ENCODE measurements at regions not wholly inside any gene's neighbourhood (a gene's known extent, or its start where the extent isn't known, plus 50 kb on each side); places are given as distances from the start of the nearest gene placed in this dataset.
A peak's percentile ranks its signal among the peaks of the same experiment; 100 is the strongest.

DNA sequence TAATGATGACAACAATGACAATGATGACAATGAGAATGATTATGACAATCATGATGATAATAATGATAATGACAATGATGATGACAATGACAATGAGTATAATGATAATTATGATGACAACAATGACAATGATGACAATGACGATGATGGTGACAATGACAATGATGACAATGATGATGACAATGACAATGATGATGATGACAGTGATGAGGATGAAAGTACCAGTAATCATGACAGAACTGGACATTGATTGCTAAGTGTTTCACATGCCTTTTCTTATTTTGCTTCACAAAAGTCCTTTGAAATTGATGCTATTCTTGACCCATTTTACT, 1106.0 kb upstream of the AUTS2 start:
- Histone ChIP-seq H3K27me3 (ENCODE audit: control insufficient read depth, insufficient read depth, low read length) (no peaks in the 10 kb centered on the region), H3K9me3 (ENCODE audit: control insufficient read depth, insufficient read depth, low read length) (no peaks in the 10 kb centered on the region), H3K36me3 (ENCODE audit: control insufficient read depth, insufficient read depth, low read length) (no peaks in the 10 kb centered on the region), H3K4me1 (ENCODE audit: control insufficient read depth, insufficient read depth, low read length) (no peaks in the 10 kb centered on the region), H3K27ac (ENCODE audit: low read depth, low read length) (no peak overlapping the region), H3K4me3 (ENCODE audit: low read depth, low read length) (no peak overlapping the region)
- no peak for DNase-seq (ENCODE audit: low read depth in 4 of 6, low spot score in 6 of 6)
- 78% methylated on average over 1 of the region's 1 CpG for WGBS (ENCODE audit: insufficient coverage)

DNA sequence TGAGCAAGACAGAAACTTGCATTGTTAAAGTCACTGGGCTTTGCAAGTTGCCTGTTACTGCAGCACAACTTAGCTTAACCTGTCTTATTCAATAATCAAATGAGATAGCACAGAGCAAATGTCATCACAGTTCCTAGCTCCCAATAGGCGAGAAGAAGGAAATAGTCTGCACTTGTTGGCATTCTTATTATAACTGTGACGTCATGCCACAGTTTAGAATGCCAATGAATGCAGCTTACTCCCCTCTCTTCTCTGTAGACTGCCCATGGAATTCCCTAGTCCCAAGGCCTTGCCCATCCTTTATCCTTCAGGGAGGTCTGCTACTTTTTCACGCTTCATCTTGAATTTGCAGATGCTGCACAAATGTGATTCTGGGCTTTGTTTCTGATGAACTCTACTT, 1094.9 kb upstream of the AUTS2 start:
- Histone ChIP-seq H3K27ac (ENCODE audit: low read depth, low read length) (no peak overlapping the region), H3K4me3 (ENCODE audit: low read depth, low read length) (no peak overlapping the region), H3K27me3 (ENCODE audit: control insufficient read depth, insufficient read depth, low read length) (no peaks in the 10 kb centered on the region), H3K4me1 (ENCODE audit: control insufficient read depth, insufficient read depth, low read length) (peaks cover 6% of the 10 kb centered on the region), H3K9me3 (ENCODE audit: control insufficient read depth, insufficient read depth, low read length) (no peaks in the 10 kb centered on the region), H3K36me3 (ENCODE audit: control insufficient read depth, insufficient read depth, low read length) (no peaks in the 10 kb centered on the region)
- no peak for DNase-seq (ENCODE audit: low read depth in 4 of 6, low spot score in 6 of 6)
- WGBS (ENCODE audit: insufficient coverage): 89% methylated on average over 2 of the region's 3 CpGs

DNA sequence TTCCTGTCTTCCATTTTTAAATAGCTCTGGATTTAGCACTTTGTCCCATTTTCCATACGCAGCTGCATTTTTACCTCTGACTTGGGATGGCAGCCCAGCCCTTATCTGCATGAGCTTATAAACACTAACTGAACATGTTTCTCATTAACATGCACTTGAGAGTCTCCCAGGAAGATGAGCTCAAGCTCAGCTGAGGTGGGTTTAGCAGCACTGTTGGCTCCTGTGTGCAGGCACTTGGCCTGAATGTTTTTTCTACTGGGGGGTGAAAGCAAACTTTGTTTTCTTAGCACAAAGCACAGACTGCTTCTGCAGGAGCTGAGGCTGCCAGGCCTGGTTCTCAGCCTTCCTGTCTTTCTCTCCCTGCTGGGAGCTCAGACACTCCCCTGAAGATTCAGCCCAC, 1093.6 kb upstream of the AUTS2 start:
- WGBS (ENCODE audit: insufficient coverage): 46% methylated on average over 1 of the region's 1 CpG
- Histone ChIP-seq H3K36me3 (ENCODE audit: control insufficient read depth, insufficient read depth, low read length) (no peaks in the 10 kb centered on the region), H3K27ac (ENCODE audit: low read depth, low read length) (no peak overlapping the region), H3K9me3 (ENCODE audit: control insufficient read depth, insufficient read depth, low read length) (no peaks in the 10 kb centered on the region), H3K4me3 (ENCODE audit: low read depth, low read length) (no peak overlapping the region), H3K4me1 (ENCODE audit: control insufficient read depth, insufficient read depth, low read length) (peaks cover 6% of the 10 kb centered on the region), H3K27me3 (ENCODE audit: control insufficient read depth, insufficient read depth, low read length) (no peaks in the 10 kb centered on the region)
- peak in 2 of 6 donors; percentile 50 to 69 for DNase-seq (ENCODE audit: low read depth in 4 of 6, low spot score in 6 of 6)

DNA sequence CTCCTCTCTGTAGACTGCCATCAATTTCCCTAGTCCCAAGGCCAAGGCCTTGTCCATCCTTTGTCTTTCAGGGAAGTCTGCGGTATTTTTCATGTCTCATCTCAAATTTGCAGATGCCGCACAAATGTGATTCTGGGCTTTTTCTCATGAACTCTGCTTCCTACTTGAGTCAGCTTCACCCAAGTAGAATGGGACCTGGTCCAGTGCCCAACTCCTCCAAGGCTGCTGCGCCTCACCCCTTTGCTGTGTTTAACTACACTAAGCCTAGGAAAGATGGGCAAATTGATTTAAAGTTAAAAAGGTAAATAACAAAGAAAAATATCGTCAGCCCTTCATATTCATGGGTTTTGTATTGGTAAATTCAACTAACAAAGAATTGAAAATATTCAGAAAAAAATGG, 1092.6 kb upstream of the AUTS2 start:
- no peak overlapping the region for H3K27ac ChIP-seq (ENCODE audit: low read depth, low read length)
- H3K4me3 ChIP-seq (ENCODE audit: low read depth, low read length): no peak overlapping the region
- H3K36me3 ChIP-seq (ENCODE audit: control insufficient read depth, insufficient read depth, low read length): no peaks in the 10 kb centered on the region
- H3K27me3 ChIP-seq (ENCODE audit: control insufficient read depth, insufficient read depth, low read length): no peaks in the 10 kb centered on the region
- no peaks in the 10 kb centered on the region for H3K9me3 ChIP-seq (ENCODE audit: control insufficient read depth, insufficient read depth, low read length)
- DNase-seq (ENCODE audit: low read depth in 4 of 6, low spot score in 6 of 6): no peak
- WGBS (ENCODE audit: insufficient coverage): no CpG with 5 or more reads among the region's 4 CpGs
- peaks cover 7% of the 10 kb centered on the region for H3K4me1 ChIP-seq (ENCODE audit: control insufficient read depth, insufficient read depth, low read length)

DNA sequence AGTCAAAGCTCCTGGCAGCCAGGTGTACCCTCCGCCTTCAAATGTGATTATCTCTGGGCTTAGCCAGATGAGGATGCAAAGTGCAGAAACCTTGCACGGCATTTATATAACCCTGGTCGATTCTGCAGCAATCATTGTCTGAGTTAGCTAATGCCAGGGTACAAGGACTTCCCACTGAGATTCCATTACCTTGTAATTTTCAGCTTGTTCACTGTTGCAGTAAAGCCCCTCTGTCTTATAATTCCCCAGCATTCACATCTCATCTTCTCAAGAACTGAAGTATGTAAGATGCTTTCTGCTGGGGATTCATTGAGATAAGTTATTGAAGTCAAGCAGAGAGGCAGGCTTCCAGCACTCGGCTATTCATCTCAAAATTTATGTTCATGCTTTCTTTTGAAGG, 1090.6 kb upstream of the AUTS2 start:
- WGBS (ENCODE audit: insufficient coverage): 70% methylated on average over 3 of the region's 4 CpGs
- Histone ChIP-seq H3K4me1 (ENCODE audit: control insufficient read depth, insufficient read depth, low read length) (peaks cover 17% of the 10 kb centered on the region), H3K4me3 (ENCODE audit: low read depth, low read length) (no peak overlapping the region), H3K27ac (ENCODE audit: low read depth, low read length) (no peak overlapping the region), H3K9me3 (ENCODE audit: control insufficient read depth, insufficient read depth, low read length) (no peaks in the 10 kb centered on the region), H3K36me3 (ENCODE audit: control insufficient read depth, insufficient read depth, low read length) (no peaks in the 10 kb centered on the region), H3K27me3 (ENCODE audit: control insufficient read depth, insufficient read depth, low read length) (no peaks in the 10 kb centered on the region)
- DNase-seq (ENCODE audit: low read depth in 4 of 6, low spot score in 6 of 6): peak in 1 of 6 donors; percentile 80

DNA sequence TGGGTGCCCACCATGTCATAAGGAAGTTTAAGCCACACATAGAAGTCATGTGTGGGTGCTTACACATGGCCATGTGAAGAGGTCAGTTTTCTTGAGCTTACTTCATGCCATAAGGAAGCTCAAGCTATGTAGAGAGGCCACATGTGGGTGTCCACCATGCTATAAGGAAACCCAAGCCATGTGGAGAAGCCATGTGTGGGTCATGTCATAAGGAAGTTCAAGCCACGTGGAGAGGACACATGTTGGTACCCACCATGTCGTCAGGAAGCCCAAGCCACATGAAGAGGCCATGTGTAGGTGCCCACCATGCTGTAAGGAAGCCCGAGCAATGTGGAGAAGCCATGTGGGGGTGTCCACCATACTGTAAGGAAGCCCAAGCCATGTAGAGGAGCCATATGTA, 1089.2 kb upstream of the AUTS2 start:
- H3K36me3 ChIP-seq (ENCODE audit: control insufficient read depth, insufficient read depth, low read length): no peaks in the 10 kb centered on the region
- no peak overlapping the region for H3K27ac ChIP-seq (ENCODE audit: low read depth, low read length)
- no peak for DNase-seq (ENCODE audit: low read depth in 4 of 6, low spot score in 6 of 6)
- H3K27me3 ChIP-seq (ENCODE audit: control insufficient read depth, insufficient read depth, low read length): no peaks in the 10 kb centered on the region
- peaks cover 17% of the 10 kb centered on the region for H3K4me1 ChIP-seq (ENCODE audit: control insufficient read depth, insufficient read depth, low read length)
- 96% methylated on average over 3 of the region's 3 CpGs for WGBS (ENCODE audit: insufficient coverage)
- no peaks in the 10 kb centered on the region for H3K9me3 ChIP-seq (ENCODE audit: control insufficient read depth, insufficient read depth, low read length)
- H3K4me3 ChIP-seq (ENCODE audit: low read depth, low read length): no peak overlapping the region

DNA sequence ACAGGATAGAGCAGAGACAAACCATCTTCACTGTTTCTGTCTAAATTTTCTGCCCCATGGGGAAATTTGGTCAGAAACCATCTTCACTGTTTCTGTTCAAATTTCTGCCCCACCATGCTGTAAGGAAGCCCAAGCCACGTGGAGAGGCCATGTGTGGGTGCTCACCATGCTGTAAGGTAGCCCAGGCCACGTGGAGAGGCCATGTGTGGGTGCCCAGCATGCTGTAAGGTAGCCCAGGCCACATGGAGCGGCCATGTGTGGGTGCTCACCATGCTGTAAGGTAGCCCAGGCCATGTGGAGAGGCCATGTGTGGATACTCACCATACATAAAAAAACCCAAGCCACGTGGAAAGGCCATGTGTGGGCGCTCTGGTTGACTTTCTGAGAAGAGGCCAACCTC, 1088.7 kb upstream of the AUTS2 start:
- Histone ChIP-seq H3K4me1 (ENCODE audit: control insufficient read depth, insufficient read depth, low read length) (peaks cover 16% of the 10 kb centered on the region), H3K4me3 (ENCODE audit: low read depth, low read length) (no peak overlapping the region), H3K27ac (ENCODE audit: low read depth, low read length) (no peak overlapping the region), H3K9me3 (ENCODE audit: control insufficient read depth, insufficient read depth, low read length) (no peaks in the 10 kb centered on the region), H3K27me3 (ENCODE audit: control insufficient read depth, insufficient read depth, low read length) (no peaks in the 10 kb centered on the region), H3K36me3 (ENCODE audit: control insufficient read depth, insufficient read depth, low read length) (no peaks in the 10 kb centered on the region)
- WGBS (ENCODE audit: insufficient coverage): 93% methylated on average over 3 of the region's 5 CpGs
- no peak for DNase-seq (ENCODE audit: low read depth in 4 of 6, low spot score in 6 of 6)

DNA sequence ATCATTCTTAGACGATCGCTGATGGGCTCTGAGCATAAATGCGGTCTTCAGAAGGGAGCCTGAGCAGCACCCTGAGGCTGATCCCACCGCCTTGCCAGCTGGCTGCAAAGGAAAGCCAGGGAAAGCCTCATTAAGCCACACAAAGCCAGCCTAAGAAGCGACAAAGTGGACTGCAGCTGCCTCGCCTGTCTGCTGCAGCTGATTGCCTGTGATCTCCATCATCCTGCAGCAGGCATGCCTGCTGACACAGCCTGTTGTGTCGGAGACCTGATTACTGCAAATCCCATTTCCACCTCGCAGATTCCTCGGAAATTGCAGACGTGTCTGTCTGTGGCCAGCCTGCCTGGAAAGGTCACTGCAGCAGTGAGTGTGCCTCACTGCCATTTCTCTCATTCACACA, 1087.0 kb upstream of the AUTS2 start:
- Histone ChIP-seq H3K9me3 (ENCODE audit: control insufficient read depth, insufficient read depth, low read length) (no peaks in the 10 kb centered on the region), H3K27me3 (ENCODE audit: control insufficient read depth, insufficient read depth, low read length) (no peaks in the 10 kb centered on the region), H3K4me1 (ENCODE audit: control insufficient read depth, insufficient read depth, low read length) (peaks cover 10% of the 10 kb centered on the region), H3K4me3 (ENCODE audit: low read depth, low read length) (no peak overlapping the region), H3K27ac (ENCODE audit: low read depth, low read length) (no peak overlapping the region), H3K36me3 (ENCODE audit: control insufficient read depth, insufficient read depth, low read length) (no peaks in the 10 kb centered on the region)
- peak; percentile 33 to 93 (median 52) for DNase-seq (ENCODE audit: low read depth in 4 of 6, low spot score in 6 of 6)
- 7% methylated on average over 10 of the region's 10 CpGs for WGBS (ENCODE audit: insufficient coverage)

DNA sequence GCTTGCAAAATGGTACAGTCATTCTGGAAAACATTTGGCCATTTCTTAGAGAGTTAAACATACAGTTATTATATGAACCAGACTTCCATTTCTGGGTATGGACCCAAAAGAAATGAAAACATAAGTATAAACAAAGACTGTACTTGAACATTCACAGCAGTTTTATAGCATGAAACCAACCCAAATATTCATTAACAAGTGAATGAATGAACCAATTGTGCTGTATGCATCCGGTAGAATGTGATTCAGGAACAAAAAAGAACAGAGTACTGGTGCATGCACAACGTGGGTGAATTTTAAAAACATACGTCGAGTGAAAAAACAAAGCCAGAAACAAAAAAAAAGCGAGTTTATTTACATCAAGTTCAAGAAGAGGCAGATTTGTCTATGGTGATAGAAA, 1085.8 kb upstream of the AUTS2 start:
- H3K36me3 ChIP-seq (ENCODE audit: control insufficient read depth, insufficient read depth, low read length): no peaks in the 10 kb centered on the region
- H3K4me3 ChIP-seq (ENCODE audit: low read depth, low read length): no peak overlapping the region
- DNase-seq (ENCODE audit: low read depth in 4 of 6, low spot score in 6 of 6): no peak
- peaks cover 10% of the 10 kb centered on the region for H3K4me1 ChIP-seq (ENCODE audit: control insufficient read depth, insufficient read depth, low read length)
- H3K27ac ChIP-seq (ENCODE audit: low read depth, low read length): no peak overlapping the region
- no peaks in the 10 kb centered on the region for H3K9me3 ChIP-seq (ENCODE audit: control insufficient read depth, insufficient read depth, low read length)
- no peaks in the 10 kb centered on the region for H3K27me3 ChIP-seq (ENCODE audit: control insufficient read depth, insufficient read depth, low read length)
- 80% methylated on average over 3 of the region's 5 CpGs for WGBS (ENCODE audit: insufficient coverage)

DNA sequence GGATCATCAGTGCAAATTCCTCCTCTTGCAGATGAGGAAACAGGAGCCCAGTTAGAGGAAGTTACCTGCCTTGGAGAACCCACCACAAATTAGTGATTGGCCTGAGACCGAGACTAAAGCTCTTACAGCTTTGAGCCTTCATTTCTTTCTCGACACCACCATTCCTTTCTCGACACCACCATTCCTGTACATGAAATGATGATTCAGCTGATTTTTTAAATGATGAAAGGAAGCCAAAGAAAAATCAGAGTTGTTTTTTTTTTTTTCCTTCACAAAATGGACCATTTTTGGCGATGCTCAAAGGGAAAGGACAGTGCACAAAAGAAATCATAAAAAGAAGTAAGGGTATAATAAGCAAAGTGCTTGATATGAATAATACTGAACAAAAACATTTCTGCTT, 1080.2 kb upstream of the AUTS2 start:
- WGBS (ENCODE audit: insufficient coverage): no CpG with 5 or more reads among the region's 4 CpGs
- no peak overlapping the region for H3K27ac ChIP-seq (ENCODE audit: low read depth, low read length)
- no peaks in the 10 kb centered on the region for H3K36me3 ChIP-seq (ENCODE audit: control insufficient read depth, insufficient read depth, low read length)
- H3K4me1 ChIP-seq (ENCODE audit: control insufficient read depth, insufficient read depth, low read length): no peaks in the 10 kb centered on the region
- no peak for DNase-seq (ENCODE audit: low read depth in 4 of 6, low spot score in 6 of 6)
- H3K4me3 ChIP-seq (ENCODE audit: low read depth, low read length): no peak overlapping the region
- H3K9me3 ChIP-seq (ENCODE audit: control insufficient read depth, insufficient read depth, low read length): no peaks in the 10 kb centered on the region
- H3K27me3 ChIP-seq (ENCODE audit: control insufficient read depth, insufficient read depth, low read length): no peaks in the 10 kb centered on the region

Data from spinal cord (tissue), 9 donors.